ENCODE measurements at regions not wholly inside any gene's neighbourhood (a gene's known extent, or its start where the extent isn't known, plus 50 kb on each side); places are given as distances from the start of the nearest gene placed in this dataset.

GRCh38 chr1:213409971-213410370 lies 358.9 kb downstream of the RPS6KC1 start:
- Histone ChIP-seq H3K27me3 (ENCODE audit: insufficient read depth, low read depth, low read length) (no peaks in the 10 kb centered on the region), H3F3A (ENCODE audit: insufficient read depth, low read length, poor library complexity, severe bottlenecking) (no peaks in the 10 kb centered on the region), H2AFZ (ENCODE audit: low read depth, low read length) (no peak overlapping the region), H3K4me2 (ENCODE audit: low read length) (no peak overlapping the region), H3K79me2 (replicated peaks; ENCODE audit: insufficient read depth, low read length) (no peaks in the 10 kb centered on the region), H3K36me3 (ENCODE audit: insufficient read depth, low read length) (no peaks in the 10 kb centered on the region), H3K4me3 (ENCODE audit: low read length) (no peak overlapping the region), H3K27ac (ENCODE audit: low read length) (no peak overlapping the region), H4K20me1 (ENCODE audit: insufficient read depth) (no peaks in the 10 kb centered on the region), H3K9me2 (ENCODE audit: insufficient read depth, low read length) (no peaks in the 10 kb centered on the region), H3K9ac (ENCODE audit: low read length) (no peak overlapping the region), H3K9me3 (ENCODE audit: low read length) (no peaks in the 10 kb centered on the region)
- TF ChIP-seq MXI1 (conservative IDR thresholded peaks at IDR 0.05; ENCODE audit: poor library complexity, severe bottlenecking) (no peak), SMC3 (conservative IDR thresholded peaks at IDR 0.05; ENCODE audit: poor library complexity) (no peak), EZH2 (IDR thresholded peaks at IDR 0.05; ENCODE audit: borderline replicate concordance, insufficient read depth, low read length, poor library complexity, severe bottlenecking) (no peak), RAD21 (conservative IDR thresholded peaks at IDR 0.05) (no peak), EP300 (conservative IDR thresholded peaks at IDR 0.05; ENCODE audit: poor library complexity, severe bottlenecking) (no peak), TAF1 (IDR thresholded peaks at IDR 0.05; ENCODE audit: low read depth) (no peak), POLR2AphosphoS5 (IDR thresholded peaks at IDR 0.05) (no peak)
- TF ChIP-seq, protein P1, sequence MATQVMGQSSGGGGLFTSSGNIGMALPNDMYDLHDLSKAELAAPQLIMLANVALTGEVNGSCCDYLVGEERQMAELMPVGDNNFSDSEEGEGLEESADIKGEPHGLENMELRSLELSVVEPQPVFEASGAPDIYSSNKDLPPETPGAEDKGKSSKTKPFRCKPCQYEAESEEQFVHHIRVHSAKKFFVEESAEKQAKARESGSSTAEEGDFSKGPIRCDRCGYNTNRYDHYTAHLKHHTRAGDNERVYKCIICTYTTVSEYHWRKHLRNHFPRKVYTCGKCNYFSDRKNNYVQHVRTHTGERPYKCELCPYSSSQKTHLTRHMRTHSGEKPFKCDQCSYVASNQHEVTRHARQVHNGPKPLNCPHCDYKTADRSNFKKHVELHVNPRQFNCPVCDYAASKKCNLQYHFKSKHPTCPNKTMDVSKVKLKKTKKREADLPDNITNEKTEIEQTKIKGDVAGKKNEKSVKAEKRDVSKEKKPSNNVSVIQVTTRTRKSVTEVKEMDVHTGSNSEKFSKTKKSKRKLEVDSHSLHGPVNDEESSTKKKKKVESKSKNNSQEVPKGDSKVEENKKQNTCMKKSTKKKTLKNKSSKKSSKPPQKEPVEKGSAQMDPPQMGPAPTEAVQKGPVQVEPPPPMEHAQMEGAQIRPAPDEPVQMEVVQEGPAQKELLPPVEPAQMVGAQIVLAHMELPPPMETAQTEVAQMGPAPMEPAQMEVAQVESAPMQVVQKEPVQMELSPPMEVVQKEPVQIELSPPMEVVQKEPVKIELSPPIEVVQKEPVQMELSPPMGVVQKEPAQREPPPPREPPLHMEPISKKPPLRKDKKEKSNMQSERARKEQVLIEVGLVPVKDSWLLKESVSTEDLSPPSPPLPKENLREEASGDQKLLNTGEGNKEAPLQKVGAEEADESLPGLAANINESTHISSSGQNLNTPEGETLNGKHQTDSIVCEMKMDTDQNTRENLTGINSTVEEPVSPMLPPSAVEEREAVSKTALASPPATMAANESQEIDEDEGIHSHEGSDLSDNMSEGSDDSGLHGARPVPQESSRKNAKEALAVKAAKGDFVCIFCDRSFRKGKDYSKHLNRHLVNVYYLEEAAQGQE (IDR thresholded peaks at IDR 0.05; ENCODE audit: borderline replicate concordance): no peak
- TF ChIP-seq, protein P2, sequence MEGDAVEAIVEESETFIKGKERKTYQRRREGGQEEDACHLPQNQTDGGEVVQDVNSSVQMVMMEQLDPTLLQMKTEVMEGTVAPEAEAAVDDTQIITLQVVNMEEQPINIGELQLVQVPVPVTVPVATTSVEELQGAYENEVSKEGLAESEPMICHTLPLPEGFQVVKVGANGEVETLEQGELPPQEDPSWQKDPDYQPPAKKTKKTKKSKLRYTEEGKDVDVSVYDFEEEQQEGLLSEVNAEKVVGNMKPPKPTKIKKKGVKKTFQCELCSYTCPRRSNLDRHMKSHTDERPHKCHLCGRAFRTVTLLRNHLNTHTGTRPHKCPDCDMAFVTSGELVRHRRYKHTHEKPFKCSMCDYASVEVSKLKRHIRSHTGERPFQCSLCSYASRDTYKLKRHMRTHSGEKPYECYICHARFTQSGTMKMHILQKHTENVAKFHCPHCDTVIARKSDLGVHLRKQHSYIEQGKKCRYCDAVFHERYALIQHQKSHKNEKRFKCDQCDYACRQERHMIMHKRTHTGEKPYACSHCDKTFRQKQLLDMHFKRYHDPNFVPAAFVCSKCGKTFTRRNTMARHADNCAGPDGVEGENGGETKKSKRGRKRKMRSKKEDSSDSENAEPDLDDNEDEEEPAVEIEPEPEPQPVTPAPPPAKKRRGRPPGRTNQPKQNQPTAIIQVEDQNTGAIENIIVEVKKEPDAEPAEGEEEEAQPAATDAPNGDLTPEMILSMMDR (IDR thresholded peaks at IDR 0.05; ENCODE audit: poor library complexity, severe bottlenecking): no peak

DNA sequence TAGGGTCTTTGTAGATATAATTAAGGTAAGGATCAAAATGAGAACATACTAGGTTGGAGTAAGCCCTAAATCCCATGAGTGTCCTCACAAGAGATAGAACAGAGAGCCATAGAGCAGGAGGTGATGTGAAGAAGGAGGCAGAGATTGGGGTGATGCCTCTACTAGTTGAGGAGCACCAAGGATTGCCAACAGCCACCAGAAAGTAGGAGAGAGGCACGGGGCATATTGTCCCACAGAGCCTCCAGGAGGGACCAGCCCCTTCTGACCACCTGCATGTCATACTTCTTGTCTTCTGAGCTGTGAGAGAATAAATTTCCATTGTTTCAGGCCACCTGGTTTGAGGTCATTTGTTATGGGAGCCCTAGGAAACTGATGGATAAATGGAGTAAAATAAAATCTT lies 363.3 kb downstream of the RPS6KC1 start:
- Histone ChIP-seq H3K9ac (ENCODE audit: low read length) (no peak overlapping the region), H3K79me2 (replicated peaks; ENCODE audit: insufficient read depth, low read length) (no peaks in the 10 kb centered on the region), H3K4me2 (ENCODE audit: low read length) (no peak overlapping the region), H3K4me3 (ENCODE audit: low read length) (no peak overlapping the region), H3K9me2 (ENCODE audit: insufficient read depth, low read length) (no peaks in the 10 kb centered on the region), H3K27me3 (ENCODE audit: insufficient read depth, low read depth, low read length) (no peaks in the 10 kb centered on the region), H4K20me1 (ENCODE audit: insufficient read depth) (no peaks in the 10 kb centered on the region), H3F3A (ENCODE audit: insufficient read depth, low read length, poor library complexity, severe bottlenecking) (no peaks in the 10 kb centered on the region), H3K27ac (ENCODE audit: low read length) (no peak overlapping the region), H3K9me3 (ENCODE audit: low read length) (no peaks in the 10 kb centered on the region), H3K36me3 (ENCODE audit: insufficient read depth, low read length) (no peaks in the 10 kb centered on the region), H2AFZ (ENCODE audit: low read depth, low read length) (no peak overlapping the region)
- no peak for TF ChIP-seq SMC3 (conservative IDR thresholded peaks at IDR 0.05; ENCODE audit: poor library complexity)
- TF ChIP-seq, protein P1 (IDR thresholded peaks at IDR 0.05; ENCODE audit: borderline replicate concordance): no peak
- no peak for TF ChIP-seq RAD21 (conservative IDR thresholded peaks at IDR 0.05)
- TF ChIP-seq TAF1 (IDR thresholded peaks at IDR 0.05; ENCODE audit: low read depth): no peak
- no peak for TF ChIP-seq EP300 (conservative IDR thresholded peaks at IDR 0.05; ENCODE audit: poor library complexity, severe bottlenecking)
